ENCODE measurements at regions not wholly inside any gene's neighbourhood (a gene's known extent, or its start where the extent isn't known, plus 50 kb on each side); places are given as distances from the start of the nearest gene placed in this dataset.

DNA sequence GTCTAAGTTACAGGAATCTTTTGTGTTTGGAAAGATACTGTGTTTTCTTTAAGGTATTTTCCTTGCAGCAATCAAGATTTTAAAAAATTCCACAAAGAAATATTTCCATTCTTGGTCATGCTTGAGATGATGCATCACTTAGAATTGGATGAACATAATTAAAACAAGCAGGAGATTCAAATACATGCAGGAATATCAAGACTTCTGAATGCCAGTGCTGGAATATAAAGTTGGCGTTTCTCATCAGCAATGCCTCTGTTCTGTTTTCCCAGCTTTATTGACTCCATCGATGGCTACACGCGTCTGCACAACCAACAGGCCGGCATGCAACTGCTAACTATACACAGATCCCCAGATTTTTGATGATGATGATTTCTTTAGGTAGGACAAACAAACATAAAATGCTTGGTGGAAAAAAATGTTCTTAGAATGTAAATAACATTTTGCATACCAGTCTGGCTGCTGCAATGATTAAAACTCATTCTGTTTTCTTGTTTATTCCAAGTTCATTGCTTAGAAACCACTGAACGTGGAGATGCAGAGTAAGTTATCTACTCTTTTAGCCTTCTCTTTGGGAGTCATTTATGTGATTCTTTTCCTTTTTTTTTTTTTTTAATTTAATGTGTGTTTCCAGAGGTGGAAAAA lies 91.3 kb upstream of the FAM171A1 start:
- H3K4me2 ChIP-seq (ENCODE audit: low read depth, low read length) = no peak overlapping the region
- no peak for ATAC-seq
- FAIRE-seq = no peak
- H3K27ac ChIP-seq (ENCODE audit: extremely low read length, insufficient read depth, low read length) = no peak overlapping the region
- H4K20me1 ChIP-seq (ENCODE audit: insufficient read depth, low read length) = no peaks in the 10 kb centered on the region
- POLR2A ChIA-PET = no interaction called here
- in situ Hi-C loops (cut with HindIII; ENCODE audit: extremely low pct_ligation_motif_present, low pct_unique_long_range_greater_than_20kb) (no loop called here), intact Hi-C loops (cut with micrococcal nuclease; ENCODE audit: unreplicated experiment) (no loop called here)
- H3K79me2 ChIP-seq (ENCODE audit: insufficient read depth, low read length) = no peaks in the 10 kb centered on the region
- H2AFZ ChIP-seq (ENCODE audit: low read length) = no peak overlapping the region
- no peak for DNase-seq (ENCODE audit: low spot score)
- H3K4me1 ChIP-seq (ENCODE audit: insufficient read depth, low read length) = no peaks in the 10 kb centered on the region
- no peak overlapping the region for H3K9ac ChIP-seq (ENCODE audit: insufficient read depth, low read depth, low read length)
- H3K4me3 ChIP-seq (replicated peaks in 1 of 3; ENCODE audit: insufficient read depth in 1 of 3, low read depth in 2 of 3, low read length in 3 of 3) = no peak overlapping the region
- BruUV-seq (replicated peaks) = no TSS peak
- WGBS (ENCODE audit: low lambda C conversion rate) = 78% methylated on average over 6 of the region's 6 CpGs
- no peaks in the 10 kb centered on the region; a peak in 1 of 5 replicates for H3K27me3 ChIP-seq (ENCODE audit: control insufficient read depth in 1 of 2, insufficient read depth in 2 of 2, low read length in 2 of 2)
- CTCF ChIA-PET (ENCODE audit: low intra/inter-chr PET ratio, low total read pairs) = no interaction called here
- H3K36me3 ChIP-seq (replicated peaks in 1 of 2; ENCODE audit: control insufficient read depth in 1 of 2, insufficient read depth in 2 of 2, low read length in 2 of 2) = no peaks in the 10 kb centered on the region
- TF ChIP-seq, protein P1, sequence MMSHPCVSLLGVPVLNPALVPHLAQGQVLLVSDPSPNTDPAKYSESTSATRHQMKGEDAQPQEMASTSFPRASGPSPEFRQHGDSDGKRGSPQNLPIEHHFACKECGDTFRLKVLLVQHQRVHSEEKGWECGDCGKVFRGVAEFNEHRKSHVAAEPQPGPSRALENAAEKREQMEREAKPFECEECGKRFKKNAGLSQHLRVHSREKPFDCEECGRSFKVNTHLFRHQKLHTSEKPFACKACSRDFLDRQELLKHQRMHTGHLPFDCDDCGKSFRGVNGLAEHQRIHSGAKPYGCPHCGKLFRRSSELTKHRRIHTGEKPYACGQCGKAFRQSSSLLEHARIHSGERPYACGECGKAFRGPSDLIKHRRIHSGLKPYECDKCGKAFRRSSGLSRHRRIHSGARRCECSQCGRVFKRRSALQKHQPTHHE (CRISPR knock-in tag; IDR thresholded peaks at IDR 0.05; ENCODE audit: borderline replicate concordance) = no peak
- TF ChIP-seq ZNF678 (CRISPR knock-in tag; IDR thresholded peaks at IDR 0.05) = no peak
- TF ChIP-seq, protein P2, sequence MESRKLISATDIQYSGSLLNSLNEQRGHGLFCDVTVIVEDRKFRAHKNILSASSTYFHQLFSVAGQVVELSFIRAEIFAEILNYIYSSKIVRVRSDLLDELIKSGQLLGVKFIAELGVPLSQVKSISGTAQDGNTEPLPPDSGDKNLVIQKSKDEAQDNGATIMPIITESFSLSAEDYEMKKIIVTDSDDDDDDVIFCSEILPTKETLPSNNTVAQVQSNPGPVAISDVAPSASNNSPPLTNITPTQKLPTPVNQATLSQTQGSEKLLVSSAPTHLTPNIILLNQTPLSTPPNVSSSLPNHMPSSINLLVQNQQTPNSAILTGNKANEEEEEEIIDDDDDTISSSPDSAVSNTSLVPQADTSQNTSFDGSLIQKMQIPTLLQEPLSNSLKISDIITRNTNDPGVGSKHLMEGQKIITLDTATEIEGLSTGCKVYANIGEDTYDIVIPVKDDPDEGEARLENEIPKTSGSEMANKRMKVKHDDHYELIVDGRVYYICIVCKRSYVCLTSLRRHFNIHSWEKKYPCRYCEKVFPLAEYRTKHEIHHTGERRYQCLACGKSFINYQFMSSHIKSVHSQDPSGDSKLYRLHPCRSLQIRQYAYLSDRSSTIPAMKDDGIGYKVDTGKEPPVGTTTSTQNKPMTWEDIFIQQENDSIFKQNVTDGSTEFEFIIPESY (CRISPR knock-in tag; IDR thresholded peaks at IDR 0.05) = no peak
- no peak for TF ChIP-seq CC2D1A (CRISPR knock-in tag; IDR thresholded peaks at IDR 0.05)
- TF ChIP-seq, protein P3, sequence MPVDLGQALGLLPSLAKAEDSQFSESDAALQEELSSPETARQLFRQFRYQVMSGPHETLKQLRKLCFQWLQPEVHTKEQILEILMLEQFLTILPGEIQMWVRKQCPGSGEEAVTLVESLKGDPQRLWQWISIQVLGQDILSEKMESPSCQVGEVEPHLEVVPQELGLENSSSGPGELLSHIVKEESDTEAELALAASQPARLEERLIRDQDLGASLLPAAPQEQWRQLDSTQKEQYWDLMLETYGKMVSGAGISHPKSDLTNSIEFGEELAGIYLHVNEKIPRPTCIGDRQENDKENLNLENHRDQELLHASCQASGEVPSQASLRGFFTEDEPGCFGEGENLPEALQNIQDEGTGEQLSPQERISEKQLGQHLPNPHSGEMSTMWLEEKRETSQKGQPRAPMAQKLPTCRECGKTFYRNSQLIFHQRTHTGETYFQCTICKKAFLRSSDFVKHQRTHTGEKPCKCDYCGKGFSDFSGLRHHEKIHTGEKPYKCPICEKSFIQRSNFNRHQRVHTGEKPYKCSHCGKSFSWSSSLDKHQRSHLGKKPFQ (CRISPR knock-in tag; IDR thresholded peaks at IDR 0.05; ENCODE audit: insufficient replicate concordance) = no peak
- TF ChIP-seq, protein P4, sequence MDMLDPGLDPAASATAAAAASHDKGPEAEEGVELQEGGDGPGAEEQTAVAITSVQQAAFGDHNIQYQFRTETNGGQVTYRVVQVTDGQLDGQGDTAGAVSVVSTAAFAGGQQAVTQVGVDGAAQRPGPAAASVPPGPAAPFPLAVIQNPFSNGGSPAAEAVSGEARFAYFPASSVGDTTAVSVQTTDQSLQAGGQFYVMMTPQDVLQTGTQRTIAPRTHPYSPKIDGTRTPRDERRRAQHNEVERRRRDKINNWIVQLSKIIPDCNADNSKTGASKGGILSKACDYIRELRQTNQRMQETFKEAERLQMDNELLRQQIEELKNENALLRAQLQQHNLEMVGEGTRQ (IDR thresholded peaks at IDR 0.05; ENCODE audit: low read depth, low read length) = no peak
- TF ChIP-seq, protein P4 (CRISPR knock-in tag; IDR thresholded peaks at IDR 0.05; ENCODE audit: borderline replicate concordance) = no peak
- TF ChIP-seq, protein P5, sequence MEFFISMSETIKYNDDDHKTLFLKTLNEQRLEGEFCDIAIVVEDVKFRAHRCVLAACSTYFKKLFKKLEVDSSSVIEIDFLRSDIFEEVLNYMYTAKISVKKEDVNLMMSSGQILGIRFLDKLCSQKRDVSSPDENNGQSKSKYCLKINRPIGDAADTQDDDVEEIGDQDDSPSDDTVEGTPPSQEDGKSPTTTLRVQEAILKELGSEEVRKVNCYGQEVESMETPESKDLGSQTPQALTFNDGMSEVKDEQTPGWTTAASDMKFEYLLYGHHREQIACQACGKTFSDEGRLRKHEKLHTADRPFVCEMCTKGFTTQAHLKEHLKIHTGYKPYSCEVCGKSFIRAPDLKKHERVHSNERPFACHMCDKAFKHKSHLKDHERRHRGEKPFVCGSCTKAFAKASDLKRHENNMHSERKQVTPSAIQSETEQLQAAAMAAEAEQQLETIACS (CRISPR knock-in tag; IDR thresholded peaks at IDR 0.05) = no peak
- TF ChIP-seq, protein P6, sequence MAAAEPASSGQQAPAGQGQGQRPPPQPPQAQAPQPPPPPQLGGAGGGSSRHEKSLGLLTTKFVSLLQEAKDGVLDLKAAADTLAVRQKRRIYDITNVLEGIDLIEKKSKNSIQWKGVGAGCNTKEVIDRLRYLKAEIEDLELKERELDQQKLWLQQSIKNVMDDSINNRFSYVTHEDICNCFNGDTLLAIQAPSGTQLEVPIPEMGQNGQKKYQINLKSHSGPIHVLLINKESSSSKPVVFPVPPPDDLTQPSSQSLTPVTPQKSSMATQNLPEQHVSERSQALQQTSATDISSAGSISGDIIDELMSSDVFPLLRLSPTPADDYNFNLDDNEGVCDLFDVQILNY (CRISPR knock-in tag; conservative IDR thresholded peaks at IDR 0.05) = no peak
- no peaks in the 10 kb centered on the region for H3K9me3 ChIP-seq (ENCODE audit: low read length)
